Left ventricle myocardium inferior (tissue), 1 donor: ENCODE measurements at regions not wholly inside any gene's neighbourhood (a gene's known extent, or its start where the extent isn't known, plus 50 kb on each side); places are given as distances from the start of the nearest gene placed in this dataset.

ENCODE experiments used
- DNase-seq: peaks from one replicate; pipeline ENCODE4 v3.0.0-alpha.2; 2020
- H3K27ac ChIP-seq: fragments of 200-600 bp; replicated peaks from 2 replicates; pipeline ENCODE4 v1.8.0; 2021
- H3K27me3 ChIP-seq: fragments of 200-600 bp; 2 replicates; pipeline ENCODE4 v1.8.0; 2021; ENCODE audit warnings: low read depth
- H3K36me3 ChIP-seq: fragments of 200-600 bp; 2 replicates; pipeline ENCODE4 v1.8.0; 2021
- H3K4me1 ChIP-seq: fragments of 200-600 bp; 2 replicates; pipeline ENCODE4 v1.8.0; 2021
- H3K4me3 ChIP-seq: fragments of 200-600 bp; 2 replicates; pipeline ENCODE4 v1.8.0; 2021; ENCODE audit warnings: mild to moderate bottlenecking, moderate library complexity
- H3K9me3 ChIP-seq: fragments of 200-600 bp; replicated peaks from 2 replicates; pipeline ENCODE4 v1.8.0; 2021
- intact Hi-C: fragments of 100-400 bp; cut with micrococcal nuclease; formaldehyde crosslinking; loops from one replicate; pipeline ENCODE4 v1.11.0; 2022
- TF ChIP-seq, protein P1 (sequence below): fragments of 200-600 bp; IDR thresholded peaks from 2 replicates; pipeline ENCODE4 v1.8.0; 2021; ENCODE audit warnings: antibody characterized with exemption, mild to moderate bottlenecking, borderline replicate concordance
- donor health status: DM: no; HTN: yes; CAD: no; lungs with severe emphysema.

DNA sequence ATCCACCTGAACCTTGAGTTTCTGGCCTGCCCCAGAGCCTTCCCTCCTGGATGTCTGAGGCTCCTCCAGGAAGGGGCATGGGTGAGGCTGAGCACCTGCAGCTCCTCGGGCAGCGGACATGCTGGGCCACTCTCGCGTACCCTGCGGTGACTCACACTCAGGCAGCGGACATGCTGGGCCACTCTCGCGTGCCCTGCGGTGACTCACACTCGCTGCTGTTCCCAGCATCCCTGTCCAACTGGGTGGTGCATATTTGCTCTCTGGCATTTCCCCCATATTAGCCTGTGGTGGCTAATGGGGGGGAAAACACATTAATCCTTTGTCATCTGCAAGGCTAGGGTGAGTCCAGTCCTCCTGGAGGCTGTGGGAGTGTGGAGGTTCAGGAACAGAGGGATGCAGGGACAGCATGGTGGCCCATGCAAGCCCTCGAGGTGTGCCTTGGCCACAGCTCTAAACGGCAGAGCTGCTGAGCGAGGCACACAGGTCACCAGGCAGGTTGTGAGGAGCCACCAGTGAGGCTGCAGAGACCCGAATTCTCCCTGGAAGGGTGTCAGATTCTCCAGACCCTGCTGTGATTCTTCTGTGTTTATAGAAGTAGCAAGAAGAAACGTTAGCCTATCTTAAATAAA lies 728.1 kb downstream of the BRD1 start:
- DNase-seq, result no peak
- peaks cover 76% of the 10 kb centered on the region for H3K27me3 ChIP-seq
- no peak overlapping the region for H3K4me3 ChIP-seq
- H3K9me3 ChIP-seq, result no peaks in the 10 kb centered on the region
- TF ChIP-seq, protein P1, sequence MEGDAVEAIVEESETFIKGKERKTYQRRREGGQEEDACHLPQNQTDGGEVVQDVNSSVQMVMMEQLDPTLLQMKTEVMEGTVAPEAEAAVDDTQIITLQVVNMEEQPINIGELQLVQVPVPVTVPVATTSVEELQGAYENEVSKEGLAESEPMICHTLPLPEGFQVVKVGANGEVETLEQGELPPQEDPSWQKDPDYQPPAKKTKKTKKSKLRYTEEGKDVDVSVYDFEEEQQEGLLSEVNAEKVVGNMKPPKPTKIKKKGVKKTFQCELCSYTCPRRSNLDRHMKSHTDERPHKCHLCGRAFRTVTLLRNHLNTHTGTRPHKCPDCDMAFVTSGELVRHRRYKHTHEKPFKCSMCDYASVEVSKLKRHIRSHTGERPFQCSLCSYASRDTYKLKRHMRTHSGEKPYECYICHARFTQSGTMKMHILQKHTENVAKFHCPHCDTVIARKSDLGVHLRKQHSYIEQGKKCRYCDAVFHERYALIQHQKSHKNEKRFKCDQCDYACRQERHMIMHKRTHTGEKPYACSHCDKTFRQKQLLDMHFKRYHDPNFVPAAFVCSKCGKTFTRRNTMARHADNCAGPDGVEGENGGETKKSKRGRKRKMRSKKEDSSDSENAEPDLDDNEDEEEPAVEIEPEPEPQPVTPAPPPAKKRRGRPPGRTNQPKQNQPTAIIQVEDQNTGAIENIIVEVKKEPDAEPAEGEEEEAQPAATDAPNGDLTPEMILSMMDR, result no peak
- no peaks in the 10 kb centered on the region for H3K4me1 ChIP-seq
- H3K36me3 ChIP-seq, result no peaks in the 10 kb centered on the region
- intact Hi-C loops, result no loop called here
- no peak overlapping the region for H3K27ac ChIP-seq

DNA sequence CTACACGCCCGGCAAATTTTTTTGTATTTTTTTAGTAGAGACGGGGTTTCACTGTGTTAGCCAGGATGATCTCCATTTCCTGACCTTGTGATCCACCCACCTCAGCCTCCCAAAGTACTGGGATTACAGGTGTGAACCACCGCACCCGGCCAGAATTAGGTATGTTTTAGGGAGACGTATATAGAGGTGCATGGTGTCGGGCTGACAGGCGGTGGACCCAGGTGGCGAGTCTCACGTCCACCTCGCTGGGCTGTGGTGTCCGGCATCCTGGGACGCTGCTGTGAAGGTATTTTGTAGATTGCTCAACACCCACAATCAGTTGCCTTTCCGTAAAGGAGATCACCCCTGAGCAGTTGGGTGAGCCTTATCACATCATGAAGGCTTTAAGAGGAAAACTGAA lies 728.6 kb downstream of the BRD1 start:
- H3K4me3 ChIP-seq, result no peak overlapping the region
- no peak for DNase-seq
- intact Hi-C loops, result no loop called here

DNA sequence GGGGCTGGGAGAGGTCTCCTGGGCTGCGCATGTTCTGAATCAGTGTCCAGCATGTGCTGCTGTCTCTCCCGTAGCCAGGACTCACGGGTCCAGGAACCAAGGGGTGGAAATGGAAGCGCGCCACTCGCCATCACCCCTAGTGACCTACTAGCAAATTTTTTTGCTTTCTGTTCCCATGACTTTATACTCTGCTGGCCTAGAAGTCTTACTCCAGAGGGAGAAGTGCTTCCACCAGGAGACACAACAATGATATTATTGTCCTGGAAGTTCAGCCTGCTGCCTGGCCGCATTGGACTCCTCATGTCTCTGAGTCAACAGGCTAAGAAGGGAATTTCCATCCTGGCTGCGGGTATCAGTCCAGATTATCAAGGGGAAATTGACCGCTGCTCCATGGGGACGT lies 729.7 kb downstream of the BRD1 start:
- no peaks in the 10 kb centered on the region for H3K9me3 ChIP-seq
- no peak overlapping the region for H3K4me3 ChIP-seq
- DNase-seq, result no peak
- H3K27me3 ChIP-seq, result peaks cover 75% of the 10 kb centered on the region
- TF ChIP-seq, protein P1, result no peak
- no peak overlapping the region for H3K27ac ChIP-seq
- no peaks in the 10 kb centered on the region for H3K36me3 ChIP-seq
- no peaks in the 10 kb centered on the region for H3K4me1 ChIP-seq
- intact Hi-C loops, result no loop called here

More for the DNA sequence above, 728.6 kb downstream of the BRD1 start:
- peaks cover 76% of the 10 kb centered on the region for H3K27me3 ChIP-seq
- H3K9me3 ChIP-seq, result no peaks in the 10 kb centered on the region
- TF ChIP-seq, protein P1, result no peak
- no peaks in the 10 kb centered on the region for H3K4me1 ChIP-seq
- no peak overlapping the region for H3K27ac ChIP-seq
- no peaks in the 10 kb centered on the region for H3K36me3 ChIP-seq

DNA sequence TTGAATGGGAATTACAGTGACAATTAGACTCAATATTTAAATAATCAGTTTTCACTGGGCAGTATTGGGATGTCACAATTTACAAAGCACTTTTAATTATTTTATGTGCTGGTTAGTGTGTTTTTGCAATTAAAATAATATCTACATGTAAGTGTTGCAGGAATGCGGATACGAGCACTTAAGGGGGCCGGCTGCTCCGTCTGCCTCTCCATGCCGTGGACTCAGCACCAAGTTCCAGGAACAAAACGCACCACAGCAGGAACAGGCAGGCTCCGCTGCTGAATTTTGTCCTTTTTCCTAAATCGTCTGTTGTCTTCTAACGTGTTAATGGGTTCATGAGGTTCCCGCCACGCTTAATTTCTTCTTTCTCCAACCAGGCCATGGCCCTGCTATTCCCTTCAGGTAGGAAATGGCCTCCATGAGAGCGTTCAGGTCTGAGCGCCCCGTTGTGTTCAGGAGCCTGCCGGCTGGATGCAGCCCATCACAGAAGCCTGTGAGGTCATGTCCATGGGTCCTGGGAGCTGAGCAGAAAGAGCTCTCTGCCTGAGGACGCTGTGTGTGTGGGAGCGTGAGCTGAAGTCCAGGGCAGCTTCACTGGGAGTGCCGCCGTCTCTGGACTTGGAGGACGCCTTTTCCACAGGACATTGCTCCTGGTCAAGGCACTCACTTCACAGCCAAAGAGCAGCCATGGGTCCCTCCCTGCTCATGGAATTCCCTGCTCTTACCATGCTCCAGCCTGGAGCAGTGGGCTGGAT lies 730.3 kb downstream of the BRD1 start:
- Histone ChIP-seq H3K4me3 (no peak overlapping the region), H3K9me3 (no peaks in the 10 kb centered on the region), H3K4me1 (no peaks in the 10 kb centered on the region), H3K27ac (no peak overlapping the region), H3K36me3 (no peaks in the 10 kb centered on the region), H3K27me3 (peaks cover 75% of the 10 kb centered on the region)
- intact Hi-C loops, result no loop called here
- TF ChIP-seq, protein P1, result no peak
- no peak for DNase-seq

DNA sequence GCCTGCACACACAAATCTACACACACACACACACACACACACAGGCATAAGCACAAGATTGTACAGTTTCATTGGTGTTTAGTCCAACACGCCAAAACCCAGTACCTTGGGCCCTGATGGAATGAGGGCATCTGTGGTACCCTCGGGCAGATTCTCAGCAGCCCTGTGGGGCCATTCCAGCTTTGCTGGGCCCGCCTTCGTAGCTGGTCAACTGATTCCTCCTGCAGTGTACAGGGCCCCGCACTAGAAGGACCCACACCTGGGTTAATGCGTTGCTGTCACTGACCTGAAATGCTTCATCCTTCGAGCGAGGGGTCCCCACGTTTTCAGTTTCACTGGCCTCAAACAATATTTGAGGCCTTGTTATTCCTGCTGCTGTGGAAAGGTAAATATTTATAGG lies 731.2 kb downstream of the BRD1 start:
- H3K4me1 ChIP-seq, result no peaks in the 10 kb centered on the region

More for the DNA sequence above, 731.2 kb downstream of the BRD1 start:
- H3K36me3 ChIP-seq, result no peaks in the 10 kb centered on the region
- H3K27ac ChIP-seq, result no peak overlapping the region
- no peak overlapping the region for H3K4me3 ChIP-seq
- intact Hi-C loops, result no loop called here
- H3K27me3 ChIP-seq, result peaks cover 75% of the 10 kb centered on the region
- TF ChIP-seq, protein P1, result no peak
- no peaks in the 10 kb centered on the region for H3K9me3 ChIP-seq
- DNase-seq, result no peak
